ENCODE measurements at regions not wholly inside any gene's neighbourhood (a gene's known extent, or its start where the extent isn't known, plus 50 kb on each side); places are given as distances from the start of the nearest gene placed in this dataset.

- FAIRE-seq = peak; percentile 3
These were observed 951.6 kb upstream of the POU3F3 start for GRCh38 chr2:103902347-103902746.

GRCh38 chr2:103921161-103921560 is 932.8 kb upstream of the POU3F3 start:
- DNase-seq (ENCODE audit: low spot score in 2 of 2) (no peak), FAIRE-seq (no peak)

More at GRCh38 chr2:103902347-103902746, 951.6 kb upstream of the POU3F3 start:
- no peak for DNase-seq (ENCODE audit: low spot score in 2 of 2)

GRCh38 chr2:103942199-103942598 is 911.7 kb upstream of the POU3F3 start:
- FAIRE-seq = peak; percentile 71

GRCh38 chr2:103945083-103945482 is 908.8 kb upstream of the POU3F3 start:
- FAIRE-seq = no peak

More at GRCh38 chr2:103942199-103942598, 911.7 kb upstream of the POU3F3 start:
- DNase-seq (ENCODE audit: low spot score in 2 of 2) = no peak

GRCh38 chr2:103959174-103960128 is 894.5 kb upstream of the POU3F3 start:
- FAIRE-seq (peak; percentile 39), DNase-seq (ENCODE audit: low spot score in 2 of 2) (peak; percentile 6 to 33)

More at GRCh38 chr2:103945083-103945482, 908.8 kb upstream of the POU3F3 start:
- DNase-seq (ENCODE audit: low spot score in 2 of 2) = no peak

GRCh38 chr2:103960129-103960513 is 893.8 kb upstream of the POU3F3 start:
- DNase-seq (ENCODE audit: low spot score in 2 of 2) = no peak
- no peak for FAIRE-seq

- no peak for FAIRE-seq
These were observed 893.0 kb upstream of the POU3F3 start for GRCh38 chr2:103960951-103961350.

GRCh38 chr2:103961862-103962261 is 892.1 kb upstream of the POU3F3 start:
- no peak for DNase-seq (ENCODE audit: low spot score in 2 of 2)

More at GRCh38 chr2:103960951-103961350, 893.0 kb upstream of the POU3F3 start:
- no peak for DNase-seq (ENCODE audit: low spot score in 2 of 2)

GRCh38 chr2:103962670-103963069 is 891.2 kb upstream of the POU3F3 start:
- no peak for DNase-seq (ENCODE audit: low spot score in 2 of 2)
- FAIRE-seq = no peak

More at GRCh38 chr2:103961862-103962261, 892.1 kb upstream of the POU3F3 start:
- FAIRE-seq = no peak

- DNase-seq (ENCODE audit: low spot score in 2 of 2) = no peak
These were observed 890.7 kb upstream of the POU3F3 start for GRCh38 chr2:103963146-103963725.

GRCh38 chr2:103977241-103977640 is 876.7 kb upstream of the POU3F3 start:
- FAIRE-seq (no peak), DNase-seq (ENCODE audit: low spot score in 2 of 2) (no peak)

More at GRCh38 chr2:103963146-103963725, 890.7 kb upstream of the POU3F3 start:
- no peak for FAIRE-seq

GRCh38 chr2:103977668-103978067 is 876.2 kb upstream of the POU3F3 start:
- FAIRE-seq = no peak
- DNase-seq (ENCODE audit: low spot score in 2 of 2) = no peak

GRCh38 chr2:103980401-103980800 is 873.5 kb upstream of the POU3F3 start:
- FAIRE-seq (no peak), DNase-seq (ENCODE audit: low spot score in 2 of 2) (no peak)

- FAIRE-seq (no peak), DNase-seq (ENCODE audit: low spot score in 2 of 2) (no peak)
These were observed 871.2 kb upstream of the POU3F3 start for GRCh38 chr2:103982691-103983090.

- DNase-seq (ENCODE audit: low spot score in 2 of 2) (no peak), FAIRE-seq (no peak)
These were observed 867.9 kb upstream of the POU3F3 start for GRCh38 chr2:103986001-103986400.

GRCh38 chr2:103991591-103991990 is 862.3 kb upstream of the POU3F3 start:
- DNase-seq (ENCODE audit: low spot score in 2 of 2) (no peak), FAIRE-seq (no peak)

GRCh38 chr2:104004821-104005220 is 849.1 kb upstream of the POU3F3 start:
- FAIRE-seq (no peak), DNase-seq (ENCODE audit: low spot score in 2 of 2) (no peak)

- FAIRE-seq (no peak), DNase-seq (ENCODE audit: low spot score in 2 of 2) (no peak)
These were observed 837.1 kb upstream of the POU3F3 start for GRCh38 chr2:104016801-104017200.

GRCh38 chr2:104023306-104023705 is 830.6 kb upstream of the POU3F3 start:
- DNase-seq (ENCODE audit: low spot score in 2 of 2) (no peak), FAIRE-seq (no peak)

GRCh38 chr2:104023765-104024164 is 830.1 kb upstream of the POU3F3 start:
- DNase-seq (ENCODE audit: low spot score in 2 of 2) = no peak
- FAIRE-seq = no peak

GRCh38 chr2:104025295-104025694 is 828.6 kb upstream of the POU3F3 start:
- DNase-seq (ENCODE audit: low spot score in 2 of 2) (no peak), FAIRE-seq (no peak)

Data from frontal cortex (tissue), 3 donors.